IMR-90 (cell line): ENCODE measurements at regions not wholly inside any gene's neighbourhood (a gene's known extent, or its start where the extent isn't known, plus 50 kb on each side); places are given as distances from the start of the nearest gene placed in this dataset.
A peak's percentile ranks its signal among the peaks of the same experiment; 100 is the strongest.

Experiments
- ATAC-seq: fragments of 200-7000 bp; cut with Tn5 transposase; 2 replicates; pipeline ENCODE4 v1.9.1; 2020; ENCODE audit warnings: low read depth, mild to moderate bottlenecking, moderate library complexity
- BruUV-seq: library from RNA; stranded (reverse); fragments of 400-500 nt; replicated peaks from 2 replicates; lab custom pipeline; 2021; lab: Mats Ljungman, UMichigan
- CTCF ChIA-PET: fragments of 300-600 bp; formaldehyde crosslinking; extraction: SDS; loops from one replicate; lab custom pipeline; 2021; ENCODE audit warnings: antibody characterized with exemption; lab: Yijun Ruan, JAX
- POLR2A ChIA-PET: fragments of 300-600 bp; sonication (Branson Sonifier 250); formaldehyde crosslinking; loops from one replicate; lab custom pipeline; 2022; ENCODE audit warnings: antibody characterized with exemption; ENCODE audit not compliant: unreplicated experiment; lab: Charles Lee
- DNase-seq: peaks from one replicate; pipeline ENCODE4 v3.0.0; 2013
- H2AFZ ChIP-seq: replicated peaks from 2 replicates; pipeline ENCODE3; 2013; ENCODE audit warnings: low read length, mild to moderate bottlenecking; ENCODE audit not compliant: poor library complexity
- H2AK5ac ChIP-seq: 2 replicates; pipeline ENCODE4 v1.6.1; 2013; ENCODE audit warnings: low read depth, low read length, inconsistent platforms
- H2AK9ac ChIP-seq: replicated peaks from 2 replicates; pipeline ENCODE3; 2013; ENCODE audit warnings: mild to moderate bottlenecking, low read depth, low read length, moderate library complexity; ENCODE audit not compliant: poor library complexity
- H2BK120ac ChIP-seq: 2 replicates; pipeline ENCODE4 v1.6.1; 2013; ENCODE audit warnings: low read depth, low read length, inconsistent platforms
- H2BK15ac ChIP-seq: 3 replicates; pipeline ENCODE4 v1.6.1; 2013; ENCODE audit warnings: low read depth, low read length, inconsistent platforms
- H2BK20ac ChIP-seq: 2 replicates; pipeline ENCODE4 v1.6.1; 2013; ENCODE audit warnings: low read depth, mild to moderate bottlenecking, inconsistent platforms, low read length, moderate library complexity
- H2BK5ac ChIP-seq: 2 replicates; pipeline ENCODE4 v1.6.1; 2013; ENCODE audit warnings: mild to moderate bottlenecking, low read depth, low read length, inconsistent platforms; ENCODE audit not compliant: poor library complexity, severe bottlenecking
- H3K14ac ChIP-seq: replicated peaks from 2 replicates; pipeline ENCODE4 v1.6.1; 2013; ENCODE audit warnings: low read depth, low read length, inconsistent platforms
- H3K18ac ChIP-seq: 2 replicates; pipeline ENCODE4 v1.6.1; 2013; ENCODE audit warnings: low read depth, low read length, control low read depth
- H3K23ac ChIP-seq: 2 replicates; pipeline ENCODE4 v1.6.1; 2013; ENCODE audit warnings: low read depth, low read length, inconsistent platforms
- H3K27ac ChIP-seq: 2 replicates; pipeline ENCODE4 v1.5.1; 2013; ENCODE audit warnings: mild to moderate bottlenecking, control low read depth, low read length; ENCODE audit not compliant: insufficient read depth
- H3K27me3 ChIP-seq: 2 replicates; pipeline ENCODE4 v1.6.1; 2013; ENCODE audit warnings: low read length; ENCODE audit not compliant: control insufficient read depth, insufficient read depth
- H3K36me3 ChIP-seq: 2 replicates; pipeline ENCODE4 v1.6.1; 2013; ENCODE audit warnings: low read length, mixed read lengths; ENCODE audit not compliant: control insufficient read depth, insufficient read depth
- H3K4ac ChIP-seq: 2 replicates; pipeline ENCODE4 v1.6.1; 2013; ENCODE audit warnings: low read depth, low read length, inconsistent platforms
- H3K4me1 ChIP-seq: 2 replicates; pipeline ENCODE4 v1.6.1; 2013; ENCODE audit warnings: low read length, mixed read lengths; ENCODE audit not compliant: control insufficient read depth, insufficient read depth
- H3K4me2 ChIP-seq: 2 replicates; pipeline ENCODE4 v1.6.1; 2013; ENCODE audit warnings: low read depth, mild to moderate bottlenecking, control low read depth, low read length, moderate library complexity
- H3K4me3 ChIP-seq: 2 replicates; pipeline ENCODE4 v1.5.1; 2013; ENCODE audit warnings: low read depth, mild to moderate bottlenecking, control low read depth, low read length, moderate library complexity; ENCODE audit not compliant: insufficient read depth
- H3K56ac ChIP-seq: 2 replicates; pipeline ENCODE4 v1.6.1; 2013; ENCODE audit warnings: low read length, inconsistent platforms; ENCODE audit not compliant: insufficient read depth; ENCODE audit errors: extremely low read depth
- H3K79me1 ChIP-seq, 2 experiments: 2 replicates each; pipeline ENCODE4 v1.6.1; 2013; ENCODE audit warnings: low read length in 2 of 2, inconsistent platforms in 1 of 2, low read depth in 1 of 2
- H3K9ac ChIP-seq: 2 replicates; pipeline ENCODE4 v1.6.1; 2013; ENCODE audit warnings: low read depth, low read length, control low read depth
- H3K9me1 ChIP-seq: 2 replicates; pipeline ENCODE4 v1.6.1; 2013; ENCODE audit warnings: low read length, inconsistent platforms; ENCODE audit not compliant: insufficient read depth
- H3K9me3 ChIP-seq: 2 replicates; pipeline ENCODE4 v1.6.1; 2013; ENCODE audit warnings: low read length; ENCODE audit not compliant: control insufficient read depth, insufficient read depth
- H4K20me1 ChIP-seq: 2 replicates; pipeline ENCODE4 v1.6.1; 2013; ENCODE audit warnings: low read length, inconsistent platforms; ENCODE audit not compliant: insufficient read depth
- H4K5ac ChIP-seq: 2 replicates; pipeline ENCODE4 v1.6.1; 2013; ENCODE audit warnings: mild to moderate bottlenecking, low read depth, low read length, control low read depth
- H4K8ac ChIP-seq, 2 experiments: 2 replicates each; pipeline ENCODE4 v1.6.1; 2013; ENCODE audit warnings: low read depth in 2 of 2, low read length in 2 of 2, control low read depth in 1 of 2, inconsistent platforms in 1 of 2
- H4K91ac ChIP-seq: 2 replicates; pipeline ENCODE4 v1.6.1; 2013; ENCODE audit warnings: low read depth, low read length, inconsistent platforms; ENCODE audit not compliant: insufficient read depth
- BHLHE40 ChIP-seq: fragments of 150-350 bp; IDR thresholded peaks from 2 replicates; pipeline ENCODE4 v1.6.1; 2016; ENCODE audit warnings: mild to moderate bottlenecking, low read depth, low read length
- CEBPB ChIP-seq: IDR thresholded peaks from 2 replicates; pipeline ENCODE4 v1.6.1; 2012; ENCODE audit warnings: low read depth, low read length, improper control_type of control experiment
- FOS ChIP-seq: fragments of 150-350 bp; IDR thresholded peaks from 2 replicates; pipeline ENCODE4 v1.6.1; 2016; ENCODE audit warnings: low read depth, low read length
- NFE2L2 ChIP-seq: fragments of 150-350 bp; IDR thresholded peaks from 2 replicates; pipeline ENCODE4 v1.6.1; 2016; ENCODE audit warnings: low read depth, mild to moderate bottlenecking, low read length
- RFX5 ChIP-seq: IDR thresholded peaks from 2 replicates; pipeline ENCODE4 v1.8.0; 2012; ENCODE audit warnings: low read depth, mild to moderate bottlenecking, low read length, moderate library complexity
- SMC3 ChIP-seq: fragments of 150-350 bp; IDR thresholded peaks from 2 replicates; pipeline ENCODE4 v1.6.1; 2016; ENCODE audit warnings: low read depth, mild to moderate bottlenecking, antibody characterized with exemption, low read length, moderate library complexity
- WGBS, 2 experiments: methylation state at CpG; one replicate each; pipeline versions ENCODE4 v1.1.5 to v1.1.7; 2013; ENCODE audit warnings: missing lambda C conversion rate in 2 of 2; ENCODE audit not compliant: insufficient read length in 1 of 2; ENCODE audit errors: extremely low coverage in 2 of 2; 5-methylcytosine and 5-hydroxymethylcytosine counted together
- dilution Hi-C: fragments of 300-500 bp; cut with HindIII; formaldehyde crosslinking; loops from one replicate; pipeline ENCODE4 v1.14.3; 2018; ENCODE audit warnings: low sequenced_read_pairs; ENCODE audit not compliant: unreplicated experiment
- in situ Hi-C: fragments of 300-500 bp; cut with MboI; formaldehyde crosslinking; loops from 3 replicates; pipeline ENCODE4 v1.14.3; 2019; ENCODE audit warnings: low sequenced_read_pairs, inconsistent platforms, mixed read lengths
- intact Hi-C: fragments of 100-400 bp; cut with micrococcal nuclease; formaldehyde crosslinking; loops from 2 replicates; pipeline ENCODE4 v1.10.0; 2022
- TF ChIP-seq, protein P1 (sequence below): fragments of 150-350 bp; IDR thresholded peaks from 2 replicates; pipeline ENCODE4 v1.6.1; 2016; ENCODE audit warnings: low read depth, mild to moderate bottlenecking, low read length, moderate library complexity, borderline replicate concordance

DNA sequence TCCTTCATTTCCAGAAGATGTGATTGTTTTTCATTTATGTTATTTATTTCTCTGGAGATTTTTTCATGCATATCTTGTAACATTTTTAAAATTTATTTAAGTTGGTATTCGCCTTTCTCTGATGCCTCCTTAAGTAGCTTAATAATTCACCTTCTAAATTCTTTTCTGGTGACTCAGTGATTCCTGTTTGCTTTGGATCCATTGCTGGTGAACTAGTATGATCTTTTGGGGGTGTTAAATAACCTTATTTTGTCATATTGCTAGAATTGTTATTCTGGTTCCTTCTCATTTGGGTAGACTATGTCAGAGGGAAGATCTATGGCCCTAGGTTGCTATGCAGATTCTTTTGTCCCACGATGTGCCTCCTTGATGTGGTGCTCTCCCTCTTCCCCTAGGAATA, 1347.2 kb upstream of the B3GALT2 start:
- Histone ChIP-seq H3K18ac (no peak overlapping the region), H3K4me3 (no peak overlapping the region), H4K5ac (no peak overlapping the region), H3K9me3 (no peaks in the 10 kb centered on the region), H4K8ac (no peak overlapping the region), H2BK5ac (no peak overlapping the region), H2AK9ac (no peak overlapping the region), H2BK120ac (no peak overlapping the region), H3K9me1 (no peaks in the 10 kb centered on the region), H2BK15ac (no peak overlapping the region), H4K91ac (no peak overlapping the region), H3K56ac (no peak overlapping the region), H3K9ac (no peak overlapping the region), H2AFZ (no peak overlapping the region), H2AK5ac (no peak overlapping the region), H3K27me3 (no peaks in the 10 kb centered on the region), H3K36me3 (no peaks in the 10 kb centered on the region), H4K20me1 (no peaks in the 10 kb centered on the region), H3K27ac (no peak overlapping the region), H2BK20ac (no peak overlapping the region), H3K14ac (no peak overlapping the region), H3K23ac (no peak overlapping the region), H3K79me1 (no peaks in the 10 kb centered on the region), H3K4me1 (no peaks in the 10 kb centered on the region), H3K4ac (no peak overlapping the region), H3K4me2 (no peak overlapping the region)
- dilution Hi-C loops = no loop called here
- BruUV-seq = no TSS peak
- CTCF ChIA-PET = no interaction called here
- ATAC-seq = no peak
- POLR2A ChIA-PET = no interaction called here
- no peak for TF ChIP-seq RFX5
- no peak for TF ChIP-seq NFE2L2
- TF ChIP-seq FOS = no peak
- no peak for TF ChIP-seq CEBPB
- no peak for TF ChIP-seq SMC3
- TF ChIP-seq BHLHE40 = no peak
- TF ChIP-seq, protein P1, sequence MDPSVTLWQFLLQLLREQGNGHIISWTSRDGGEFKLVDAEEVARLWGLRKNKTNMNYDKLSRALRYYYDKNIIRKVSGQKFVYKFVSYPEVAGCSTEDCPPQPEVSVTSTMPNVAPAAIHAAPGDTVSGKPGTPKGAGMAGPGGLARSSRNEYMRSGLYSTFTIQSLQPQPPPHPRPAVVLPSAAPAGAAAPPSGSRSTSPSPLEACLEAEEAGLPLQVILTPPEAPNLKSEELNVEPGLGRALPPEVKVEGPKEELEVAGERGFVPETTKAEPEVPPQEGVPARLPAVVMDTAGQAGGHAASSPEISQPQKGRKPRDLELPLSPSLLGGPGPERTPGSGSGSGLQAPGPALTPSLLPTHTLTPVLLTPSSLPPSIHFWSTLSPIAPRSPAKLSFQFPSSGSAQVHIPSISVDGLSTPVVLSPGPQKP = no peak
- WGBS, 2 experiments = no CpG with 5 or more reads among the region's 2 CpGs
- peak; percentile 2 for DNase-seq
- in situ Hi-C loops = no loop called here
- intact Hi-C loops = no loop called here
